Right kidney (tissue), 1 donor: ENCODE measurements at regions not wholly inside any gene's neighbourhood (a gene's known extent, or its start where the extent isn't known, plus 50 kb on each side); places are given as distances from the start of the nearest gene placed in this dataset.
A peak's percentile ranks its signal among the peaks of the same experiment; 100 is the strongest.
"Not testable (repeated sequence)": the region's sequence is repeated elsewhere in the genome, so short reads cannot be mapped to it uniquely, and the experiment has no call there.

Source experiments
- DNase-seq: peaks from one replicate; pipeline ENCODE4 v3.0.0-alpha.2; 2016

- DNase-seq = no peak
Measured at GRCh38 chrX:47302396-47302795, 68.0 kb upstream of the ZNF157 start.

GRCh38 chrX:47306471-47307023, 63.8 kb upstream of the ZNF157 start:
- DNase-seq = not testable (repeated sequence)

- DNase-seq = peak; percentile 44
Measured at GRCh38 chrX:47311932-47312774, 58.2 kb upstream of the ZNF157 start.

GRCh38 chrX:47313056-47313455, 57.3 kb upstream of the ZNF157 start:
- DNase-seq = no peak

- no peak for DNase-seq
Measured at GRCh38 chrX:47316276-47317025, 53.9 kb upstream of the ZNF157 start.
